Tibial nerve (tissue), 4 donors: ENCODE measurements at regions not wholly inside any gene's neighbourhood (a gene's known extent, or its start where the extent isn't known, plus 50 kb on each side); places are given as distances from the start of the nearest gene placed in this dataset.

ENCODE experiments used
- DNase-seq, 2 donors: peaks; one replicate each; pipeline ENCODE4 v3.0.0-alpha.2; 2019; ENCODE audit warnings: low spot score in 2 of 2
- H3K27ac ChIP-seq, 4 donors: fragments of 200-600 bp; sonication (generic) in 3 of 4; one replicate each; pipeline ENCODE4 v1.5.1; 2017 to 2019; ENCODE audit warnings: mild to moderate bottlenecking in 1 of 4
- H3K27me3 ChIP-seq, 2 donors: fragments of 200-600 bp; sonication (generic) in 1 of 2; one replicate each; pipeline versions ENCODE4 v1.5.1 to v1.6.0; 2017 to 2019
- H3K36me3 ChIP-seq, 3 donors: fragments of 200-600 bp; sonication (generic); one replicate each; pipeline ENCODE4 v1.5.1; 2018 to 2019
- H3K4me1 ChIP-seq, 4 donors: fragments of 200-600 bp; sonication (generic) in 3 of 4; one replicate each; pipeline ENCODE4 v1.5.1; 2017 to 2019
- H3K4me3 ChIP-seq, 4 donors: fragments of 200-600 bp; sonication (generic) in 3 of 4; one replicate each; pipeline ENCODE4 v1.5.1; 2017 to 2019; ENCODE audit warnings: mild to moderate bottlenecking in 1 of 4, moderate library complexity in 1 of 4
- H3K9me3 ChIP-seq, 4 donors: fragments of 200-600 bp; sonication (generic) in 3 of 4; one replicate each; pipeline ENCODE4 v1.5.1; 2017 to 2019
- CTCF ChIP-seq, 5 experiments: fragments of 200-600 bp in 3 of 5; fragments of 450-650 bp in 2 of 5; sonication (generic) in 3 of 5; IDR thresholded peaks; one replicate each; pipeline ENCODE4 v1.5.1; 2016 to 2019; ENCODE audit warnings: antibody characterized with exemption in 5 of 5, mild to moderate bottlenecking in 3 of 5, moderate library complexity in 2 of 5
- EP300 ChIP-seq, 2 donors: sonication (generic); formaldehyde crosslinking; IDR thresholded peaks; one replicate each; pipeline ENCODE4 v1.6.1; 2017; ENCODE audit warnings: antibody characterized with exemption in 2 of 2, mild to moderate bottlenecking in 1 of 2
- POLR2A ChIP-seq, 2 donors: fragments of 450-650 bp; IDR thresholded peaks; one replicate each; pipeline ENCODE4 v1.6.1; 2017; ENCODE audit warnings: antibody characterized with exemption in 2 of 2, mild to moderate bottlenecking in 2 of 2, moderate library complexity in 2 of 2
- WGBS, 2 donors: methylation state at CpG; one replicate each; pipeline ENCODE4 v1.1.5; 2018; 5-methylcytosine and 5-hydroxymethylcytosine counted together

GRCh38 chr2:118348380-118349034 lies 260.2 kb downstream of the INSIG2 start:
- Histone ChIP-seq H3K27me3 (no peaks in the 10 kb centered on the region), H3K36me3 (no peaks in the 10 kb centered on the region), H3K4me3 (no peak overlapping the region), H3K4me1 (no peaks in the 10 kb centered on the region), H3K9me3 (no peaks in the 10 kb centered on the region), H3K27ac (no peak overlapping the region)
- DNase-seq: no peak
- WGBS, 2 donors: 63 to 67% methylated on average over 4 of the region's 4 CpGs
- TF ChIP-seq CTCF (IDR thresholded peaks at IDR 0.05) (no peak), EP300 (IDR thresholded peaks at IDR 0.05) (no peak), POLR2A (IDR thresholded peaks at IDR 0.05) (no peak)

GRCh38 chr2:118345465-118345864 lies 257.2 kb downstream of the INSIG2 start:
- Histone ChIP-seq H3K4me3 (no peak overlapping the region), H3K27ac (no peak overlapping the region), H3K4me1 (no peaks in the 10 kb centered on the region), H3K36me3 (no peaks in the 10 kb centered on the region), H3K9me3 (peaks cover 0 to 5% (median 0%) of the 10 kb centered on the region in 4 donors), H3K27me3 (no peaks in the 10 kb centered on the region)
- no peak for DNase-seq
- WGBS, 2 donors: 65 to 82% methylated on average over 3 of the region's 3 CpGs
- TF ChIP-seq EP300 (IDR thresholded peaks at IDR 0.05): no peak

GRCh38 chr2:118340103-118340502 lies 251.8 kb downstream of the INSIG2 start:
- no peak for TF ChIP-seq CTCF (IDR thresholded peaks at IDR 0.05)
- TF ChIP-seq EP300 (IDR thresholded peaks at IDR 0.05): no peak
- no peak for TF ChIP-seq POLR2A (IDR thresholded peaks at IDR 0.05)
- no peak for DNase-seq
- H3K27ac ChIP-seq: no peak overlapping the region
- H3K9me3 ChIP-seq: peaks cover 0 to 18% (median 0%) of the 10 kb centered on the region in 4 donors
- 39 to 48% methylated on average over 3 of the region's 5 CpGs for WGBS, 2 donors
- no peaks in the 10 kb centered on the region for H3K27me3 ChIP-seq
- H3K4me3 ChIP-seq: no peak overlapping the region
- H3K36me3 ChIP-seq: no peaks in the 10 kb centered on the region
- H3K4me1 ChIP-seq: no peaks in the 10 kb centered on the region

- Histone ChIP-seq H3K9me3 (peaks cover 0 to 18% (median 0%) of the 10 kb centered on the region in 4 donors), H3K4me3 (no peak overlapping the region), H3K4me1 (no peaks in the 10 kb centered on the region), H3K27ac (no peak overlapping the region), H3K36me3 (no peaks in the 10 kb centered on the region), H3K27me3 (no peaks in the 10 kb centered on the region)
- TF ChIP-seq CTCF (IDR thresholded peaks at IDR 0.05): no peak
- TF ChIP-seq EP300 (IDR thresholded peaks at IDR 0.05): no peak
- TF ChIP-seq POLR2A (IDR thresholded peaks at IDR 0.05): no peak
- DNase-seq: no peak
- 91 to 98% methylated on average over 1 of the region's 1 CpG for WGBS, 2 donors
These were observed 251.1 kb downstream of the INSIG2 start for GRCh38 chr2:118339386-118339785.

GRCh38 chr2:118333664-118334063 lies 245.4 kb downstream of the INSIG2 start:
- H3K27me3 ChIP-seq: no peaks in the 10 kb centered on the region
- H3K27ac ChIP-seq: no peak overlapping the region
- H3K4me1 ChIP-seq: no peaks in the 10 kb centered on the region
- no peaks in the 10 kb centered on the region for H3K9me3 ChIP-seq
- H3K36me3 ChIP-seq: no peaks in the 10 kb centered on the region
- H3K4me3 ChIP-seq: no peak overlapping the region
- TF ChIP-seq POLR2A (IDR thresholded peaks at IDR 0.05) (no peak), EP300 (IDR thresholded peaks at IDR 0.05) (no peak), CTCF (IDR thresholded peaks at IDR 0.05) (no peak)
- DNase-seq: no peak
